Fibroblast of villous mesenchyme (primary cell): ENCODE measurements at regions not wholly inside any gene's neighbourhood (a gene's known extent, or its start where the extent isn't known, plus 50 kb on each side); places are given as distances from the start of the nearest gene placed in this dataset.
A peak's percentile ranks its signal among the peaks of the same experiment; 100 is the strongest.

Experiments used
- DNase-seq: peaks from one replicate; pipeline ENCODE4 v3.0.0-alpha.2; 2010; ENCODE audit warnings: low read depth
- H3K4me3 ChIP-seq: 2 replicates; pipeline ENCODE4 v1.5.1; 2011; ENCODE audit warnings: low read depth, mild to moderate bottlenecking, low read length
- CTCF ChIP-seq: IDR thresholded peaks from 2 replicates; pipeline ENCODE4 v1.5.1; 2012; ENCODE audit warnings: low read depth, mild to moderate bottlenecking, low read length; ENCODE audit not compliant: insufficient read depth

- DNase-seq, result no peak
- no peak overlapping the region for H3K4me3 ChIP-seq
- no peak for TF ChIP-seq CTCF
Measured at GRCh38 chr21:16642353-16642752, 870.5 kb upstream of the CXADR start.

- no peak for TF ChIP-seq CTCF
- H3K4me3 ChIP-seq, result no peak overlapping the region
- peak; percentile 27 for DNase-seq
Measured at GRCh38 chr21:16644685-16645084, 868.2 kb upstream of the CXADR start.

GRCh38 chr21:16650714-16651366 lies 862.0 kb upstream of the CXADR start:
- DNase-seq, result no peak

GRCh38 chr21:16651956-16652355 lies 860.9 kb upstream of the CXADR start:
- DNase-seq, result no peak
- H3K4me3 ChIP-seq, result no peak overlapping the region
- TF ChIP-seq CTCF, result no peak

More at GRCh38 chr21:16650714-16651366, 862.0 kb upstream of the CXADR start:
- TF ChIP-seq CTCF, result no peak
- H3K4me3 ChIP-seq, result no peak overlapping the region

- no peak for TF ChIP-seq CTCF
- no peak for DNase-seq
- no peak overlapping the region for H3K4me3 ChIP-seq
Measured at GRCh38 chr21:16663436-16663835, 849.4 kb upstream of the CXADR start.

- no peak overlapping the region for H3K4me3 ChIP-seq
- no peak for DNase-seq
- no peak for TF ChIP-seq CTCF
Measured at GRCh38 chr21:16667395-16667794, 845.4 kb upstream of the CXADR start.

GRCh38 chr21:16674949-16675348 lies 837.9 kb upstream of the CXADR start:
- no peak overlapping the region for H3K4me3 ChIP-seq
- no peak for DNase-seq
- no peak for TF ChIP-seq CTCF
